Activated naive CD4-positive, alpha-beta T cell treated with anti-CD3 and anti-CD28 coated beads, Interleukin-2, amount 50 U/mL, for 16 hours (primary cell): ENCODE measurements at regions not wholly inside any gene's neighbourhood (a gene's known extent, or its start where the extent isn't known, plus 50 kb on each side); places are given as distances from the start of the nearest gene placed in this dataset.
"Not testable (repeated sequence)": the region's sequence is repeated elsewhere in the genome, so short reads cannot be mapped to it uniquely, and the experiment has no call there.

Experiments used
- DNase-seq: peaks from one replicate; pipeline ENCODE4 v3.0.0-alpha.2; 2020

DNA sequence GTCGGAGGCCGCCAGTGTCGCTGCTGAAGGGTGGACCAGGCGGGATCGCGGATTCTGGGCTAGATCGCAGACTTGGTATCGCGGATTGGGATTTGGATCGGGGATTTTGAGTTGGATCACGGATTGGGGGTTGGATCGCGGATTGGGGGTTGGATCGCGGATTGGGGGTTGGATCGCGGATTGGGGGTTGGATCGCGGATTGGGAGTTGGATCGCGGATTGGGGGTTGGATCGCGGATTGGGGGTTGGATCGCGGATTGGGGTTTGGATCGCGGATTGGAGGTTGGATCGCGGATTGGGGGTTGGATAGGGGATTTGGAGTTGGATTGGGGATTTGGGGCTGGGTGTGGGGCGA lies 93.1 kb upstream of the THOC3 start:
- not testable (repeated sequence) for DNase-seq

- DNase-seq = not testable (repeated sequence)
Observed at GRCh38 chr5:176061660-176062059, 93.5 kb upstream of the THOC3 start.

DNA sequence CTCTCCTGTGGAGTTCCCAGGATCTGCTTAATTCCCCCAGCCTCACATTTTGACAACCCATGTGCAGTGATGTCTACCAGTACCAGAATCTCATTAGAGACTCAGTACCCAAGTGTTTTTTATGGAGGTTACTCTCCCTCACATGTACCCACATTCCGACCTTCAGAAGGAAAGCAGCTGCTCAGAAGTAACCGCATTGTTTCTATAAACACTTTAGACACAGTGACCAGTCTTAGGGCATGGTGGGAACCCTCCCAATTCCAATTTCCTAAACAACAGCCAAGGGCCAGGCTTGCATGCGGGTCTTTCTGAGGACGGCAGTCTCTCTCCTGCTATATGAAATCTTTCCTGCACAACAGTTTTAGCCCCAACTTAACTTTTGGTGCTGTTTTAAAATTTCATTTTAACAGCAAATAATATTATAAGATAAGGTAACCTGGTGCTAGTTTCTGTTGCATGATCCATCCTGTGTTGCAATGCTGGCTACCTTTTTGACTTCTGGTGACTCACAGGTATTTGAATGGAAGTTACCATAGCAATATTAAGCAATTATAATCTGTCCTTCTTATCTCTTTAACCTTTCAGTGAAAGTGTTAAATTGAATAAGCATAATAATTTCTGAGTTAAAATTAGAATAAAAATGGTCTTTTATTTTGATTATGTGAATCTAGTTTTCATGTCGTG lies 98.3 kb upstream of the THOC3 start:
- not testable (repeated sequence) for DNase-seq

GRCh38 chr5:176067162-176067561 lies 99.0 kb upstream of the THOC3 start:
- DNase-seq = peak; percentile 30

GRCh38 chr5:176067948-176068347 lies 99.8 kb upstream of the THOC3 start:
- not testable (repeated sequence) for DNase-seq

DNA sequence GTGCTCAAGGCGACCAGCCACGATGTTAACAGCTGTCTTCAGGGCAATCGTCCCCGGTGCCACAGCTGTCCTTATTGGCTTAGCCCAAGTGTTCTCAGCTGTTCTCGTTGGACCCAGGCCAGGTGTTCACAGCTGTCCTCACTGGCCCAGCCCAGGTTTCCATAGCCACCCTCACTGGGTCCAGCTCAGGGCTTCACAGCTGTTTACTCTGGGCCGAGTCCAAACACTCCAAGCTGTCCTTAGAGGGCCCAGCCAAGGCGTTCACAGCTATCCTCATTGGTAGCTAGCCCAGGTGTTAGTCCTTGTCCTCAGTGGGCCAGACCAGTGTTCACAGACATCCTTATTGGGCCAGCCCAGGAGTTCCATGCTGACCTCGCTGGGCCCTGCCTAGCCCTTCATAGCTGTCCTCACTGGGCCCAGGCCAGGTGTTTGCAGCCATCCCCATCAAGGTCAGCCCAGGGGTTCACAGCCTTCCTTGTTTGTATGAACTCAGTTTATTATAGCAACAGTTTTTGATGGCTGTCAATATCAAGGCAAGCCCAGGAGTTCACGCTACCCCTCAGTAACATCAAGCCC lies 106.0 kb upstream of the THOC3 start:
- DNase-seq = not testable (repeated sequence)

DNA sequence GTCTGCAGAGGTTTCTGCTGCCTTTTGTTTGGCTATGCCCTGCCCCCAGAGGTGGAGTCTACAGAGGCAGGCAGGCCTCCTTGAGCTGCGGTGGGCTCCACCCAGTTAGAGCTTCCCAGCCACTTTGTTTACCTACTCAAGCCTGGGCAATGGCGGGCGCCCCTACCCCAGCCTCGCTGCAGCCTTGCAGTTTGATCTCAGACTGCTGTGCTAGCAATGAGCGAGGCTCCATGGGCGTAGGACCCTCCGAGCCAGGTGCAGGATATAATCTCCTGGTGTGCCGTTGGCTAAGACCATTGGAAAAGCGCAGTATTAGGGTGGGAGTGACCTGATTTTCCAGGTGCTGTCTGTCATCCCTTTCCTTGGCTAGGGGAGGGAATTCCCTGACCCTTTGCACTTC lies 115.6 kb upstream of the THOC3 start:
- not testable (repeated sequence) for DNase-seq

DNA sequence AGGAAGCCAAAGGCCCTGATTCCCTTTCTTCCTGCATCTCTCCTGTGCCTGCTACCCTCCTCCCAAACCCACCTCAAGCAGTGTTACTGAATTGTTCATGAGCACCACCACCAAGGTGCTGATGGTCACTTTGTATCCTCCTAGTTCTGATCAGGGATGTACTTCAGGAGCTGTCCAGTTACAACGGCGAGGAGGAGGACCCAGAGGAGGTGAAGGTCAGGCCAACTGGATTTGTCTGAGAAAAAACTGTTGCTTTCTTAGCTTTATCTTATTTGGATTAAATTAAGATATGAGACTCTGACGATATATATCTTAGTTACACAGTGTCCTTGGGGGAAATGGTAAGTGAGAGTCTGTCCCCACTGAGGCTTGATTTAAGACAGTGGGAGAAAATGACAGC lies 135.0 kb upstream of the THOC3 start:
- not testable (repeated sequence) for DNase-seq

DNA sequence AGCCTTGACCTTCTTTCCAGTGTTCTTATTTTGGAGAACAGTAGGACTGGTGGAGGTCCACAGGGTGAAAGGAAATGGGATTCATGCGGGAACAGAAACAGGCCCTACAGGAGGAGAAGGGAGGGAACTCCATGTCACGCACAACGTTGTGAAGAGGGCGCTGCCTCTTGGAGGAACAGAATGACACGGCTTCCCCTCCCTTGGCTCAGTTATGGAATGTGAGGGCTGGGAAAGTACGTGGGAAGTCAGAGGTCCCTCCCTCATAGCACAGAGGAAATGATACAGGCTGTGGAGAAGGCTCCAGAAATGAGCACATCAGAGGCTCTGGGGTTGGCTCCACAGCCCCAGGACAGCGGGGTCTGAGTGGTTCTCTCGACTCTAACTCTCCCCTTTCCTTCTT lies 125.3 kb upstream of the SIMC1 start:
- DNase-seq = not testable (repeated sequence)

DNA sequence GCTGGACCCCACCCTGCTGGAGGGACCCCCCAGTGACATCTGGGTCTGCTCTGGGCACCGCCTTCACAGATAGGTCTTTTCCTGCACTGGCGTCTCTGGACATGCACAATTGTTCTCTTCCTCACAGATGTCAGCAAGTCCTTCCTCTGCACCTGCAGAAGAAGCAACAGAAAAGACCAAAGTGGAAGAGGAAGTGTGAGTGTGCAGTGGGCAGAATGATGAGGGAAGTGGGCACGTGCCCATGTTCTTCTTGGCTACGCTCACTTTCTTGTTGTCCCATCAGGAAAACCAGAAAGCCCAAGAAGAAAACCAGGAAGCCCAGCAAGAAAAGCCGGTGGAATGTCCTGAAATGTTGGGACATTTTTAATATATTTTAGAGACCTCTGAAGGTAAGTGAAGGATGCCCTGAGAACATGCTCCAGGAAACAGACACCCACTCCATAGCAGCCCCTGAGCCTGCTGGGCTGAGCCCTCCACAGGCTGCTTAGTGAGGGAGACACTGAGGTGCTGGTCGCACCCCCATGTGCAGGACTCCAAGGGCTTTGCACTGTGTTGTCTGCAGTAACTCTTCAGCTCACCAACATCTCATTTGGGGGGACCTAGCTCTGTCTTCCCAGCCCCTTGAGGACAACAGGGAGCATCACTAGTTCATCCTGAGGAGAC lies 124.4 kb upstream of the SIMC1 start:
- not testable (repeated sequence) for DNase-seq

GRCh38 chr5:176114825-176115224 lies 123.4 kb upstream of the SIMC1 start:
- DNase-seq = not testable (repeated sequence)

GRCh38 chr5:176117699-176118238 lies 120.5 kb upstream of the SIMC1 start:
- DNase-seq = not testable (repeated sequence)

GRCh38 chr5:176122361-176122760 lies 115.9 kb upstream of the SIMC1 start:
- DNase-seq = not testable (repeated sequence)

GRCh38 chr5:176124120-176124519 lies 114.1 kb upstream of the SIMC1 start:
- not testable (repeated sequence) for DNase-seq

GRCh38 chr5:176131771-176132170 lies 106.5 kb upstream of the SIMC1 start:
- no peak for DNase-seq

GRCh38 chr5:176132471-176133288 lies 105.5 kb upstream of the SIMC1 start:
- DNase-seq = no peak

- peak; percentile 34 for DNase-seq
Observed at GRCh38 chr5:176133289-176133870, 104.8 kb upstream of the SIMC1 start.

GRCh38 chr5:176133877-176134276 lies 104.3 kb upstream of the SIMC1 start:
- DNase-seq = no peak

- DNase-seq = no peak
Observed at GRCh38 chr5:176134529-176135223, 103.5 kb upstream of the SIMC1 start.

DNA sequence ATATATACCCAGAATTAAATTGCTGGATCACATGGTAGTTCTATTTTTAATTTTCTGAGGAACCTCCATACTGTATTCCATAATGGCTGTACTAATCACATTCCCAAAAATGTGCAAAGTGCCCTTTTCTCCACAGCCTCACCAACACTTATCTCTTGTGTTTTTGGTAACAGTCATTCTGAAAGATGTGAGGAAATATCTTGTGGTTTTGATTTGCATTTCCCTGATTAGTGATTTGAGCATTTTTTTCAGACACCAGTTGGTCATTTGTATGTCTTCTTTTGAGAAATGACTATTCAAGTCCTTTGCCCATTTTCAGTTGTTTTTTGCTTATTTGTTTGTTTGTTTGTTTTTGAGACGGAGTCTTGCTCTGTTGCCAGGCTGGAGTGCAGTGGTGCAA lies 98.1 kb upstream of the SIMC1 start:
- not testable (repeated sequence) for DNase-seq

- DNase-seq = no peak
Observed at GRCh38 chr5:176144508-176144907, 93.7 kb upstream of the SIMC1 start.

DNA sequence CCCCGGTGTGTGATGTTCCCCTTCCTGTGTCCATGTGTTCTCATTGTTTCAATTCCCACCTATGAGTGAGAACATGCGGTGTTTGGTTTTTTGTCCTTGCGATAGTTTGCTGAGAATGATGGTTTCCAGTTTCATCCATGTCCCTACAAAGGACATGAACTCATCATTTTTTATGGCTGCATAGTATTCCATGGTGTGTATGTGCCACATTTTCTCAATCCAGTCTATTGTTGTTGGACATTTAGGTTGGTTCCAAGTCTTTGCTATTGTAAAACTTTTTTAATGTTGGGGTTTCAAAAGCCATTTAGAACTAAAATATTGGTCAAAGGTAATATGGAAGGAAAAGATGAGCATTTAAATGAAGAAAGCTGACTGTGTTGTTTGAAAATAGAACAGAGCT lies 88.3 kb upstream of the SIMC1 start:
- DNase-seq = not testable (repeated sequence)
